ENCODE measurements at regions not wholly inside any gene's neighbourhood (a gene's known extent, or its start where the extent isn't known, plus 50 kb on each side); places are given as distances from the start of the nearest gene placed in this dataset.
"Not testable (repeated sequence)": the region's sequence is repeated elsewhere in the genome, so short reads cannot be mapped to it uniquely, and the experiment has no call there.

DNA sequence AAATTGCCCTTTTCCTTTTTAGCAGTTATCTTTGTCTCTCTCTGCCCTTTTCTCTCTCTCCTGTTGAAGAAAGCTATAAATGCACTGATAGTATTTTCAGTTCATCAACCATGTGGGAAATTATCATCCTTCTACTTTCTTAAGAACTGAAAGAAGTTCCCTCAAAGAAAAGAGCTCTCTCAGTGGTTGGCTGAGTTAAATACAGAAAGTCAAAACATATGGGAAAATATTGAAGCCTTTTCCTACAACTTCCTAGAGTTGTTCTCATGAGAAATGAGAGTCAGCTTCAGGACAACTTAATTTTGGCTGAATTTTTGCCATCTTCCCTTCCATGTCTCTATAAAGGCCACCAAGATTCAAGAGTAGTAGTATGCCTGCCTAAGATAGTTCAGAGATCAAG, 96.7 kb downstream of the NFKBIZ start:
- CTCF ChIA-PET, result interaction anchor here (0.9 kb wide), 1 partner anchor 134 kb away, joined by 3 read pairs; no protein-coding TSS in a partner anchor
- POLR2A ChIA-PET, result no interaction called here

DNA sequence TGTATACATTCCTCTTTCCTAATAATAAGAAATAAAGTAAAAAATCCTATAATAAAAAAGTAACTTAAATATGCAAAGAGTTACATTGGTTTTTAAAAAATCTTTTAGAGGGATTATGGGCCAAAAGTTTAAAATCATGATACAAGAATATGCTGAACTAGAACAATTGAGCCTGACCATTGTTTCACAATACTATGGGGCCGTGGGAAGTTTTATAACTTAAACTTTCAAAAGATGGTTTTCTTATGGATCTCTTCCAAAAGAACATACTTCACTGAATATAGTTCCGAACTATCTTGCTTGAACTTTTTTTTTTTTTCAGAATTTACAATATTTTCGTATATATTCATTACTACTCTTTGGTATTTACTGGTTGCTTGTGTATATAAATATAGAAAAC, 97.6 kb downstream of the NFKBIZ start:
- CTCF ChIA-PET, result no interaction called here
- POLR2A ChIA-PET, result no interaction called here

DNA sequence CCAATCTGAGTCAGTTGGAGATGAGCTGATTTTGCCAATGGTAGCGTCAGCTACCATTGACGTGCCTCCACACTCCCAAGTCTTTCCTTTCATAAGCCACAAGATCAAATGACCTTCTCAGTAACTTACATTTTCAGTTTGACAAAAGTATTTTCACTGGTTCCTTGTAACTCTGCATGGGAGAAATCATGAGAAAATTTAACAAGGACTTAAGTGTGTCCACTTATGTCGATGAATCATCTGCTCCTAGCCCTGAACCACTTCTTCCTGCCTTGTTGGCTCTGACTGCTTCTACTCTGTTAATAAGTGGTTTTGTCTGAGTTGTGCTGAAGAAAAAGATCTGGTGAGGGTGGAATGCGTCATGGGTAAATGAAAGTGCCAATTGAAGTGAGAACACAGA, 101.2 kb downstream of the NFKBIZ start:
- ChIA-PET CTCF (no interaction called here), POLR2A (interaction anchor here (1.2 kb wide), 1 partner anchor 101 kb away, joined by 3 read pairs; the partner anchor contains the start of gene NFKBIZ)

DNA sequence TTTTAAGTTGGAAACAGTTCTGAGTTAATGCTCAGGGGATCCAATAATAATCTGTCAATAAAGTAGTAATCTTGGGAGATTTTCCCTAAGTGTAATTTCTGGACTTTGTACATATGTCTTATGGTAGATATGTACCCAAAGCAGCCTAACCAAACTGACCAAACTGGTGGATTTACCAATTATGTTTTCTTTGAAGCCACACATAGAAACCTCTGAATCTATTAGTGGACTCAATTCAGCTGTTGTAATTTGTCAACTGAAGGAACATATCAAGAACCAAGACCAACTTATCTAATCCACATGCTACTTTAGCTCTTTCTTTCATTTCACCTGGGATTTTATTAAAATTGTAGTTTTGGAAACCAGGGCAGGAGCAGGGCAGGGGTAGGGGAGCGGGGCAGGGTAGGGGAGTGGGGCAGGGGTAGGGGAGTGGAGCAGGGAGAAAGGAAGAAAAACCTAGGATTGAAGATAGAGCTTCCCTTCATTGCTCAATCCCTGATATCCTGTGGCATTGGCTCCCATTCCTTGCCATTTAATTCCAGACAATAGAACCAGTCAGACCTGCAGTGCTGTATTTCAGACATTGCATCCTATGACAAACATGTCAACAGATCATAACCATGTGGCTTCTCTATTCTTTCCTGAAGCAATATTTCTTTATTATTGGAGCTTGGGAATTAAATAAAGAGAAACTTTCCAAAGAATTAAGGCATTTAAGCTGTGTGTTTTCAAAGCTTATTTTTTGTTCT, 101.8 kb downstream of the NFKBIZ start:
- CTCF ChIA-PET, result no interaction called here
- POLR2A ChIA-PET, result interaction anchor here (1.2 kb wide), 1 partner anchor 102 kb away, joined by 3 read pairs; the partner anchor contains the start of gene NFKBIZ

DNA sequence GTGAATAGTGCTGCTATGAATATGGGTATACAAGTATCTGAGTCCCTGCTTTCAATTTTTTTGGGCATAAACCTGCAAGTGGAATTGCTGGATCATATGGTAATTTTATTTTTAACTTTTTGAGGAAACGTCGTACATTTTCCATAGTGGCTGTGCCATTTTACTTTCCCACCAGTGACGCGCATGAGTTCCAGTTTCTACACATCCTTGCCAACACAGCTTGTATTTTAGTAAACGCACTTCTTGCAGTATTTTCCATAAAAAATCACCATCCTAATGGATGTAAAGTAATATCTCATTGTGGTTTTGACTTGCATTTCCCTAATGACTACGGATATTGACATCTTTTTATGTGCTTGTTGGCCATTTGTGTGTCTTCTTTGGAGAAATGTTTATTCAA, 105.0 kb downstream of the NFKBIZ start:
- ChIA-PET POLR2A (no interaction called here), CTCF (no interaction called here)

DNA sequence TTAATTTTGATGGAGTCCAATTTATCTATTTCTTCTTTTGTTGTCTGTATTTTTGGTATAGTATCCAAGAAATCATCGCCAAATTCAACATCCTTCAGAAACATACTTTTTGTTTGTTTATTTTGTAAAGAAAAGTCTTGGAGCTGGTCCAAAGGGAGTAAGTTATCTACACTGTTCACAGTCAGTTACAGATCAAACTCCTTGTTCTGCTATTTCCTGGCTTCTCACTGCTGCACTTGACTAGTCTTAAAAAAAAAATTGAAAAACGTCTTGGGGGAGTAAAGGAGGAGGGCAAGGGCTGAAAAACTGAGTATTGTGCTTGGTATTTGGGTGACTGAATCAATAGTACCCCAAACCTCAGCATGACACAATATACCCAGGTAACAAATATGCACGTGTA, 105.6 kb downstream of the NFKBIZ start:
- CTCF ChIA-PET, result no interaction called here
- POLR2A ChIA-PET, result no interaction called here

DNA sequence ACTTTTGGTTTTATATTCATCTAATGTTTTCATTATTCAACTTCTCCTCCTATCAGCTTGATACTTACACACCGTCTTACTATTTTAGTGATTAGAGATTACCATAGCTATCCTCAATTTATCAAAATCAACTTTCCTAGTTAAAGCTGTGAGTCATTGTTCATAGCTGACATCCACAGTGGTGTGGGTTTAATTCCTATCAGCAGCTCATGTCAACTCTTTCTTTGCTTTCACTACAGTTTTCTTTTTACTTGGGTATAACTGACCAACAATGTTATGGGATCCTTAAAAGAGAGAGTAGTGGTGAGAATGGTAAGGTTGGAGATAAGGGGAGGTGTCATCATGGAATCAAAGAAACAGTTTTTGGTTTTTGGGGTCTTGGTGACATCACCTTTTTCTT, 112.7 kb downstream of the NFKBIZ start:
- ChIA-PET CTCF (interaction anchor here (0.7 kb wide), 1 partner anchor 98 kb away, joined by 3 read pairs; no protein-coding TSS in a partner anchor), POLR2A (no interaction called here)

DNA sequence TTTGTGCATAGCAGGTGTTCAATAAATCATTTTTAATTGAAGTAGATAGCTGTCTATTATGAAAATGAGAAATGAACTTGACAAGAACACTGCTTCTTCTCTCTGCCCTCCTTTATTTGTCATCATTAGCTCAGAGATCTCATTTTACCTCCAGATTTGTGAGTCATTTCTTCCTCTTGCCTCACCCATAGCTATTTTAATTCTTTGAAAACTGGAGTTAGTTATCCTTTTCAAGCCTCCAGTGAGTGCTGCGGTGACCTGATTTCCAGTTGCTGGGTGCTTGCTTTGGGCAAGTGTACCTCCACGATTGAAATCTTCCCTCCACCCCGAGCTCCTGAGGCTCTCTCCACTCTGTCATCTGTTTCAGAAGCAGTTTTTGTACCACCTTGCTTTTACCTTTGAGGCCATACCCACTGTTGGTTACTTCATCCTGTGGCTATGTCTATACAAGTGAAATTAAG, 114.6 kb downstream of the NFKBIZ start:
- ChIA-PET CTCF (interaction anchor here (1.2 kb wide), 1 partner anchor 161 kb away, joined by 3 read pairs; no protein-coding TSS in a partner anchor), POLR2A (interaction anchor here (1.1 kb wide), 1 partner anchor 28 kb away, joined by 3 read pairs; no protein-coding TSS in a partner anchor)

DNA sequence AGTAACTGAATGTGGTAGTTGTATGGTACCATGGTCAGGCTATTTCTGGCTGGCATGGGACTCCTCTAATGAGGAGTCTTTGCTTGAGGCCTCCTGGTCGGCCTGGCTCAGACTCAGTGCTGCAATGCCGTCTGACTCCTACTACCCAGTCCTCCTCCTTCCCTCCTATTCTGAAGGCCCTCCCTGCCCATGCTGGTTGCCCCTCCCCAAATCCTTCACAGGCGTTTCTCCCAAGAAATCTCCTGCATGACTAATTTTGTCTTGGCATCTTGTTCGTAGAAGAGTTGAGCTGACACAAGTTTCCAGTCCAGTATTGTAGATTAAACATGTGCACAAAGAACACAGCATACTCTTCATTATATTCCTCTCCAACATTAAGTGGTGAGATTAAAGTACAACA, 115.5 kb downstream of the NFKBIZ start:
- POLR2A ChIA-PET, result no interaction called here
- CTCF ChIA-PET, result no interaction called here

DNA sequence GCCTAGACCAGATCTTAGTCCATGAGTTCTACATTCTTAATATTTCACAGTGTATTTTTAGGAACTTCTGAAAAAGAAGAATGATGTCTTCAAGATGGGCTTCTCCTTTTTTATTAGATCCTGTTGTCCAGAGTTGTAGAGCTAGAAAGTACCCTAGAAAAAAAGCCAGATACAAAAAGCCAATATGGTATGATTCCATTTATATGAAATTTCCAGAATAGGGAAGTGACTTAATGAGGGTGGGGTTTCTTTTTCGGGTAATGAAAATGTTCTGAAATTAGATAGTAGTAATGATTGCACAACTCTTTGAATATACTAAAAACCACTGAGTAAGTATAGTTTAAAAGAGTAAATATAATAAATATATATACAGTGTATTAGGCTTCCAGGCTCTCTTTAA, 116.9 kb downstream of the NFKBIZ start:
- POLR2A ChIA-PET, result no interaction called here
- CTCF ChIA-PET, result no interaction called here

DNA sequence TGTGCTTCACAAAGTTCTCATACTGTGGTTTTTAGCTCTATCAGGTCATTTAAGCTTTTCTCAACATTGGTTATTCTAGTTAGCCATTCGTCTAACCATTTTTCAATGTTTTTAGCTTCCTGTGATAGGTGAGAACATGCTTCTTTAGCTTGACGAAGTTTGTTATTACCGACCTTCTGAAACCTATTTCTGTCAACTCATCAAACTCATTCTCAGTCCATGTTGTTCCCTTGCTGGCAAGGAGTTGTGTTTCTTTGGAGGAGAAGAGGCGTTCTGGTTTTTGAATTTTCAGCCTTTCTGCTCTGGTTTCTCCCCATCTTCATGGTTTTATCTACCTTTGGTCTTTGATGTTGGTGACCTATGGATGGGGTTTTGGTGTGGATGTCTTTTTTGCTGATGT, 120.9 kb downstream of the NFKBIZ start:
- POLR2A ChIA-PET, result no interaction called here
- CTCF ChIA-PET, result no interaction called here

DNA sequence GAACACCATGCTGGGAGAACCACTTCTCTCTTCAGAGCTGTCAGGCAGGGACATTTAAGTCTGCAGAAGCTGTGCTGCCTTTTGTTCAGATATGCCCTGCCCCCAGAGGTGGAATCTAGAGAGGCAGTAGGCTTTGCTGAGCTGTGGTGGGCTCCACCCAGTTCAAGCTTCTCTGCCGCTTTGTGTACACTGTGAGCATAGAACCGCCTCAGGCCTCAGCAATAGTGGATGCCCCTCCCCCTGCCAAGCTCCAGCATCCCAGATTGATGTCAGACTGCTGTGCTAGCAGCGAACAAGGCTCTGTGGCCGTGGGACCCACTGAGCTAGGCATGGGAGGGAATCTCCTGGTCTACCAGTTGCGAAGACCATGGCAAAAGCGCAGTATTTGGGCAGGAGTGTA, 121.6 kb downstream of the NFKBIZ start:
- POLR2A ChIA-PET, result no interaction called here
- CTCF ChIA-PET, result no interaction called here

DNA sequence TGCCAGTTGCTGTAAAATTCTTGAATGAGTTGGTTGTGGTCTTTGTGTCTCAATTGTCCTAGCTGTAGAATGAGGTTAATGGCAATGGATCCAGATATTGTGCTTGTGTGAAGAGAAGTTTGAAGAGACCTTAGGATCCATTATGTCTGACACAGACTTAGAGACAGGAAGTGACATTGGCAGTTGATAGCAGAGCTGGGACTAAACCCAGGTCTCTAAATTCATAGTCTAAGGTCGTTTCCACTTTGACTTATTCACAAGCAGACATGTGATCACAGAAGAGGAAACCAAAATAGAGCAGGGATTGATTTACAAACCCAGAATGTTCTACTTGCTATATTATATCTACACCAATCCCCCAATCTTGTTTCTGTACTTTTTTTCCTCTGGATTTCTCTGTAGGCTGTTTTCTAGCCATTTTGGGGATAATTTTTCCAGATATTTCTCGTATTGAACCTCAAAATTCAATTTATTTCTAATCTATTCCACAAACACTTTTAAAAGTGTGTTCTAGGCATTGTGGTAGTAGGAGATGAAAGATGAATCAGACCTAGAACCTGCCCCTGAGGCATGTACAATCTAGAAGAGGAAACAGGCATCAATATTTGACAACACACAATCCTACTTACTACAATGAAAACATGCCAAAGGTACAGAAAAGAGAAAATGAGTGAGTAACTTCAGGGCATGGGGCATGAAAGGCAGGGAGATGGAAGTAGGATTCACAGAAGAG, 123.3 kb downstream of the NFKBIZ start:
- ChIA-PET CTCF (no interaction called here), POLR2A (no interaction called here)

DNA sequence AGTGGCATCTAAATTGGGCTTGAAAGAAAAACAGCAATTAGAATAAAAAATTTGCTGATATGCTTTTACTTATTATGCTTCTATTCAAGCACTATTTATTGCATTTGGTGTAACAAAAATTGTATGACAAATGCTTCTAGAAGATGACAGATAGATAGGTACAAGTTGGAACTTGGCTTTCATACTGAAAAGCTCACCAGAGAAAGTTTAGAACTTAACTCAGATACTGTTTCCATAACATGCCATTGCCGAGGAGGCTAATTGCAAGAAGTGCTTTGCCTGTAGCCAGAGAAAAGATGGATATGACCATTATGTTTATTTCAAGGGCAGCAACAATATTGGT, 123.8 kb downstream of the NFKBIZ start:
- ChIA-PET POLR2A (no interaction called here), CTCF (no interaction called here)

DNA sequence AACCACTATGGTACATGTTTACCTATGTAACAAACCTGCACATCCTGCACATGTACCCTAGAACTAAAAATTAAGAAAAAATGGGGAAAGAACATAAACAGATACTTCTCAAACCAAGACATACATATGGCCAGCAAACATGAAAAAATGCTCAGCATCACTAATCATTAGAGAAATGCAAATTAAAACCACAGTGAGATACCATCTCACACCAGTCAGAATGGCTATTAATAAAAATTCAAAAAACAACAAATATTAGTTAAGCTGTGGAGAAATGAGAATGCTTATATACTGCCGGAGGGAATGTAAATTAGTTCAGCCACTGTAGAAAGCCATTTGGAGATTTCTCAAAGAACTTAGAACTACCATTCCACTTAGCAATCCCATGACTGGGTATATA, 126.1 kb downstream of the NFKBIZ start:
- POLR2A ChIA-PET, CTCF ChIA-PET: not testable (repeated sequence)

DNA sequence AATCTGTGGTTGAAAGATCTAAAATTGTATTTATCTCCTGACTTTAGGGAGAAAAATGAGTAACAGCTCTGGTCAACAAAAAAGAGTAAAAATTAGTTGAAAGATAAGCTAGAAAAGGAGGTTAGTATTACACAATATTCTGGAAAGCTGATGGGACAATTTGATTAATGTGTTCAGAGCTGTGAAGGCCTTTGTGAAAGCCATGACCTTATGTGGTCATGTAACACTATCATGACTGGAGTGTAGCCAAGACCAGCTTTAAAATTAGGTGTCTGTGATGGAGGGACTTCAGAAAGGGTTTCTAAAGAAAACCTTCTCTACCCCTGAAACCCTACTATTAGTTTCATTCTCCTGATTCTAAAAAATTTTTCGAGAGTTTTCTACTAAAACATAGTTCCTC, 127.2 kb downstream of the NFKBIZ start:
- ChIA-PET POLR2A (no interaction called here), CTCF (interaction anchor here (0.7 kb wide), 1 partner anchor 139 kb away, joined by 3 read pairs; no protein-coding TSS in a partner anchor)

DNA sequence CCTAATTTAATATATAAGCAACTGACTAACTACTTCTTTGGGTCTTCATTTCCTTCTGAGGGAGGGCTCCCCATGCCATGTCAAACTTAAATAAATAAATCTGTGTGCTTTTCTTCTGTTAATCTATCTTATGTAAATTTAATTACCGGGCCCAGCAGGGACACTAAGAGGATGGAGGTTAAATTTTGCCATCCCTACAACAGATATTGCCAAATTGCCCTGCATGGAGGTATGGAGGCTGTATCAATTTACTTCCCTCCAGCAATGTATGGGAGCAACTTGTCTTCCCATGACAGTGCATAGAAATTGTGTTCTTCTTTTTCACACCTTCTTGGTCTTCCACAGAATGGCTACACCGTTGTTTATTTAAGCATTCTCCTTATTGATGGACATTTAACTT, 129.0 kb downstream of the NFKBIZ start:
- ChIA-PET CTCF (no interaction called here), POLR2A (no interaction called here)

DNA sequence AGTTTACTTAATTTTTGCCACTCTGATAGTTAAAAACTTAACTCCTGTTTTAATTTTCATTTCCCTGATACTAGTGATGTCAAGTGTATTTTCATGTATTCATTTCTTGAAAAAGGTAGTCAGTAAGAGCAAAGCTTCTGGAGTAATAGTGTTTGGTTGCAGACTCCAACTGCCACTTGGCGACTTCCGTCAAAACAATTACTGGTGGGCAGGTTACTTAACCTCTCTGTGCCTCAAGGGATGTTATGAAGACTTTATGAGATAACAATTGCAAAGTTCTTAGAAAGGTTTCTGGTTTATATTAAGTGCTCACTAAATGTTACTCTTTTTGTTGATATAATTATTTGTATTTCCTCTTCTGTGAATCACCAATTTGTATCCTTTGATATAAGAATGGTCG, 129.7 kb downstream of the NFKBIZ start:
- CTCF ChIA-PET, result no interaction called here
- POLR2A ChIA-PET, result no interaction called here

DNA sequence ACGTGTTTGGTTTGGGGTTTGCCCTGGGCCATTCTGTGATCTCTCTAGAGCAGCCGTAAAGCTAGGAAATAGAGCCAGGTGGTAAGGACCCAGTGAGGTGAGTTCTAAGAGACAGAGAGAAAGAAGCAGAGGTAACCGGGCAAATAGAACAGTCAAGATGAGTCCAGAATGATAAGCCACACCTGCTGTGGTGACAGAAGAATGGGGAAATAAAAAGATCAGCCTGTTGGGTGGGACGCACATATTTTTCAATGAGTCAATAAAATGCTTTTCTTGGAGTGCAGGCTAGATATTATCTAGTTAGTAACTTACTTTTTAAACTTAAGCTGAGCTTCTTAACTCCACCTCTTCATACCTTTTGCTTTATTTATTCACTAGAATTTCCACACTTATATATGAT, 135.0 kb downstream of the NFKBIZ start:
- ChIA-PET POLR2A (no interaction called here), CTCF (no interaction called here)

DNA sequence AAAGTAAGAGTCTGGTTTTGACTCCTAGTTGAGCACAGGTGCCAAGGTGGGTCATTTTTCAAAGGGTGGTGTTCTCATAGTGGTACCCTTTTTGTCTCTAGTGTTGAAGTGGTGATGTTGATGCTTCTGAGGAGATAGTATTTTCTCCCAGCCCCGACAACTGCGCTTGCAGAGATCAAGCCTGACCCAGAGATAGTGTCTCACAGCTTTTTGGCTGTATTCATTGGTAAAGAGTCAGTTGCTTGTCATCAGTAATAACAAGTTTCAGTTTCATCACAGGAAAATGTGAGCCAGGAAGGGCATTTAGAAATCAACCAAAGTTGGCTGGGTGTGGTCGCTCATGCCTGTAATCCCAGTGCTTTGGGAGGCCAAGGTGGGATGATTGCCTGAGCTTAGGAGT, 139.3 kb downstream of the NFKBIZ start:
- POLR2A ChIA-PET, result interaction anchor here (1.5 kb wide), 1 partner anchor 139 kb away, joined by 4 read pairs; the partner anchor contains the start of gene NFKBIZ
- CTCF ChIA-PET, result interaction anchor here (0.7 to 1.6 kb wide), 2 partner anchors 63 to 165 kb away, joined by 3 read pairs; no protein-coding TSS in a partner anchor

DNA sequence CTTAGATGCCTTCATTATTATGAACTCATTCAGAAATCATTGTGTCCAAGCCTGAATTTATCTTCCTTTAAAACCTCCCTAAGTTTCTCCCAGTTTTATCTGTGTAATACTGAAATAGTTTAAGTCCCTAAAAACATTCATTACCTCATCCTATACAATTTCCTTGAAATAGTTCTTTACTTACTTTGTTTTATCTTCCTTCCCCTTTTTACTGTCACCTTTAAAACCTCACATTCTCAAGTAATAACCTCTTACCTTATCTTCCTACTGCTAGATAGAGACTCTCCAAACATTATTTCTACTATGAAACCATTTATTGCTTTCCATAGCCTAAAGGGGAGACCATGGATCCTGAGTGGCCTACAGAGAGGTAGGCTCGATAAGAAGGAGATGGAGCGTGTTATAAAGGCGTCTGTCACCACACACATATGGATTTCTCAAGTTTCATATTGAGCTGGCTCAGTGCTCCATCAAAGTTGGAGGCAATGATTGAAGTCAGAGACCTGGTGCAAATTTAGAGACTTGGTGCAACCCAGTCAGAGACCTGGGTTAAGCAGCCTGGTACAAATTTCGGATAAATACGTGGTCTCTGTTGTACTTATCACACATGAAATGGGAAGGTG, 140.4 kb downstream of the NFKBIZ start:
- CTCF ChIA-PET, result interaction anchor here (1.6 kb wide), 1 partner anchor 65 kb away, joined by 3 read pairs; no protein-coding TSS in a partner anchor
- POLR2A ChIA-PET, result interaction anchor here (1.5 kb wide), 1 partner anchor 140 kb away, joined by 4 read pairs; the partner anchor contains the start of gene NFKBIZ

Measured in activated CD8-positive, alpha-beta memory T cell treated with anti-CD3 and anti-CD28 coated beads for 36 hours (primary cell).